H1 (cell line): ENCODE measurements at regions not wholly inside any gene's neighbourhood (a gene's known extent, or its start where the extent isn't known, plus 50 kb on each side); places are given as distances from the start of the nearest gene placed in this dataset.

ENCODE experiments used
- CTCF ChIA-PET: fragments of 300-600 bp; sonication (Branson Sonifier 250); formaldehyde crosslinking; loops from one replicate; lab custom pipeline; 2021; ENCODE audit not compliant: partially characterized antibody; lab: Charles Lee
- POLR2A ChIA-PET: fragments of 300-600 bp; sonication (Branson Sonifier 250); formaldehyde crosslinking; loops from one replicate; lab custom pipeline; 2021; ENCODE audit warnings: inconsistent platforms; ENCODE audit not compliant: partially characterized antibody; lab: Charles Lee
- DNase-seq, 2 experiments: peaks; one replicate each; pipeline versions ENCODE4 v3.0.0 to v3.0.0-alpha.2; 2010 to 2022; ENCODE audit warnings: low spot score in 2 of 2, low read depth in 1 of 2, mixed read lengths in 1 of 2
- FAIRE-seq: peaks from 2 replicates; lab custom pipeline; 2011; peaks lifted over from hg19 to GRCh38; lab: Jason Lieb, UNC
- H2AFZ ChIP-seq: 2 replicates; pipeline ENCODE4 v1.8.1; 2012; ENCODE audit warnings: low read length, inconsistent platforms
- H2AK5ac ChIP-seq: 2 replicates; pipeline ENCODE4 v1.6.1; 2013; ENCODE audit warnings: low read depth, low read length
- H2BK120ac ChIP-seq: replicated peaks from 2 replicates; pipeline ENCODE3; 2013; ENCODE audit warnings: low read depth, low read length, inconsistent platforms
- H2BK12ac ChIP-seq: 2 replicates; pipeline ENCODE4 v1.6.1; 2013; ENCODE audit warnings: low read depth, low read length
- H2BK15ac ChIP-seq: 2 replicates; pipeline ENCODE4 v1.6.1; 2013; ENCODE audit warnings: low read length
- H2BK20ac ChIP-seq: 2 replicates; pipeline ENCODE4 v1.6.1; 2013; ENCODE audit warnings: low read length
- H2BK5ac ChIP-seq: 2 replicates; pipeline ENCODE4 v1.6.1; 2013; ENCODE audit warnings: low read depth, low read length
- H3K14ac ChIP-seq: 2 replicates; pipeline ENCODE4 v1.6.1; 2013; ENCODE audit warnings: inconsistent platforms; ENCODE audit not compliant: insufficient read length
- H3K18ac ChIP-seq: 2 replicates; pipeline ENCODE4 v1.6.1; 2013; ENCODE audit warnings: low read length; ENCODE audit errors: extremely low read depth
- H3K23ac ChIP-seq: 2 replicates; pipeline ENCODE4 v1.6.1; 2013; ENCODE audit warnings: inconsistent platforms; ENCODE audit not compliant: insufficient read length
- H3K23me2 ChIP-seq: 2 replicates; pipeline ENCODE4 v1.6.1; 2013; ENCODE audit warnings: low read depth, low read length
- H3K27ac ChIP-seq: 2 replicates; pipeline ENCODE4 v1.6.1; 2011; ENCODE audit warnings: low read depth, low read length, inconsistent platforms
- H3K27me3 ChIP-seq, 4 experiments: replicated peaks in 1 of 4; 1 replicate in 1 of 4; 2 replicates in 3 of 4; pipeline versions ENCODE4 v1.6.1 to v1.8.1; 2011 to 2013; ENCODE audit warnings: low read length in 3 of 4, mild to moderate bottlenecking in 3 of 4, inconsistent platforms in 2 of 4, mixed read lengths in 2 of 4, moderate library complexity in 1 of 4; ENCODE audit not compliant: control insufficient read depth in 3 of 4, insufficient read depth in 3 of 4; ENCODE audit errors: extremely low read depth in 1 of 4
- H3K36me3 ChIP-seq, 4 experiments: 2 replicates each; pipeline versions ENCODE4 v1.6.1 to v1.8.1; 2011 to 2013; ENCODE audit warnings: mild to moderate bottlenecking in 4 of 4, low read length in 3 of 4, moderate library complexity in 2 of 4, control low read depth in 1 of 4, inconsistent platforms in 1 of 4; ENCODE audit not compliant: insufficient read depth in 4 of 4, control insufficient read depth in 2 of 4
- H3K4ac ChIP-seq: replicated peaks from 2 replicates; pipeline ENCODE3; 2013; ENCODE audit warnings: low read length, low read depth, mixed read lengths, inconsistent platforms; ENCODE audit not compliant: insufficient read length
- H3K4me1 ChIP-seq, 4 experiments: replicated peaks in 1 of 4; 1 replicate in 1 of 4; 2 replicates in 3 of 4; pipeline versions ENCODE4 v1.6.1 to v1.8.1; 2011 to 2013; ENCODE audit warnings: low read length in 3 of 4, inconsistent platforms in 2 of 4, mixed read lengths in 1 of 4; ENCODE audit not compliant: insufficient read depth in 4 of 4, control insufficient read depth in 3 of 4
- H3K4me2 ChIP-seq, 2 experiments: 2 replicates each; pipeline versions ENCODE4 v1.6.1 to v1.8.1; 2011 to 2013; ENCODE audit warnings: low read depth in 2 of 2, low read length in 2 of 2, control low read depth in 1 of 2, inconsistent platforms in 1 of 2, mild to moderate bottlenecking in 1 of 2; ENCODE audit not compliant: insufficient read depth in 1 of 2
- H3K4me3 ChIP-seq, 4 experiments: fragments of 200-600, 300-600 bp in 1 of 4; sonication (generic), shearing (Covaris generic), sonication (Bioruptor Twin) in 1 of 4; 2 replicates each; pipeline versions ENCODE4 v1.5.1 to v1.8.1; 2011 to 2016; ENCODE audit warnings: low read length in 4 of 4, low read depth in 3 of 4, control low read depth in 2 of 4, inconsistent platforms in 2 of 4, mild to moderate bottlenecking in 2 of 4, mixed read lengths in 1 of 4, moderate library complexity in 1 of 4; ENCODE audit not compliant: insufficient read depth in 2 of 4; ENCODE audit errors: extremely low read depth in 1 of 4
- H3K56ac ChIP-seq: replicated peaks from 2 replicates; pipeline ENCODE3; 2013; ENCODE audit warnings: low read depth, mild to moderate bottlenecking, mixed read lengths, low read length, inconsistent platforms; ENCODE audit not compliant: insufficient read length
- H3K79me1 ChIP-seq: 2 replicates; pipeline ENCODE4 v1.6.1; 2013; ENCODE audit warnings: low read depth, low read length, control low read depth
- H3K79me2 ChIP-seq, 2 experiments: 2 replicates each; pipeline versions ENCODE4 v1.6.1 to v1.8.1; 2012 to 2013; ENCODE audit warnings: low read length in 2 of 2, mild to moderate bottlenecking in 2 of 2, inconsistent platforms in 1 of 2; ENCODE audit not compliant: insufficient read depth in 2 of 2, control insufficient read depth in 1 of 2
- H3K9ac ChIP-seq, 4 experiments: replicated peaks in 1 of 4; 1 replicate in 1 of 4; 2 replicates in 3 of 4; pipeline versions ENCODE4 v1.6.1 to v1.8.1; 2011 to 2013; ENCODE audit warnings: low read depth in 3 of 4, low read length in 3 of 4, control low read depth in 2 of 4, mild to moderate bottlenecking in 2 of 4, moderate library complexity in 2 of 4, inconsistent platforms in 1 of 4; ENCODE audit errors: extremely low read depth in 1 of 4
- H3K9me3 ChIP-seq, 2 experiments: 2 replicates each; pipeline versions ENCODE4 v1.6.1 to v1.8.1; 2012 to 2013; ENCODE audit warnings: mild to moderate bottlenecking in 2 of 2, moderate library complexity in 2 of 2, control low read depth in 1 of 2, inconsistent platforms in 1 of 2, low read depth in 1 of 2, low read length in 1 of 2, mixed read lengths in 1 of 2; ENCODE audit not compliant: insufficient read depth in 2 of 2
- H4K20me1 ChIP-seq, 2 experiments: replicated peaks in 1 of 2; 2 replicates each; pipeline versions ENCODE3 to v1.8.1; 2011 to 2013; ENCODE audit warnings: inconsistent platforms in 2 of 2, low read length in 2 of 2, mild to moderate bottlenecking in 1 of 2; ENCODE audit not compliant: insufficient read depth in 2 of 2, control insufficient read depth in 1 of 2
- H4K5ac ChIP-seq: 2 replicates; pipeline ENCODE4 v1.6.1; 2013; ENCODE audit warnings: low read length, low read depth, mixed read lengths, inconsistent platforms; ENCODE audit not compliant: insufficient read length
- H4K8ac ChIP-seq: 2 replicates; pipeline ENCODE4 v1.8.0; 2013; ENCODE audit warnings: mild to moderate bottlenecking, moderate library complexity, low read length, inconsistent platforms; ENCODE audit not compliant: insufficient read depth; ENCODE audit errors: extremely low read depth
- H4K91ac ChIP-seq: replicated peaks from 2 replicates; pipeline ENCODE3; 2013; ENCODE audit warnings: low read length, mixed read lengths, inconsistent platforms; ENCODE audit not compliant: insufficient read length
- CTBP2 ChIP-seq: IDR thresholded peaks from 2 replicates; pipeline ENCODE4 v1.7.0; 2011; ENCODE audit warnings: borderline replicate concordance, mild to moderate bottlenecking, moderate library complexity, mixed read lengths, low read length; ENCODE audit not compliant: insufficient read depth, insufficient read length
- CTCF ChIP-seq, 3 experiments: IDR thresholded peaks; 1 replicate in 2 of 3; 2 replicates in 1 of 3; pipeline versions ENCODE4 v1.5.1 to v1.6.1; 2011; ENCODE audit warnings: low read length in 3 of 3, mild to moderate bottlenecking in 3 of 3, inconsistent platforms in 2 of 3, low read depth in 1 of 3, moderate library complexity in 1 of 3; ENCODE audit not compliant: insufficient read depth in 1 of 3; ENCODE audit errors: control extremely low read depth in 1 of 3
- RAD21 ChIP-seq, 2 experiments: IDR thresholded peaks in 1 of 2; conservative IDR thresholded peaks in 1 of 2; 2 replicates each; pipeline ENCODE4 v1.6.1; 2011; ENCODE audit warnings: low read depth in 2 of 2, low read length in 2 of 2, improper control_type of control experiment in 1 of 2, inconsistent platforms in 1 of 2, mild to moderate bottlenecking in 1 of 2, moderate library complexity in 1 of 2
- SP1 ChIP-seq: IDR thresholded peaks from 2 replicates; pipeline ENCODE4 v1.6.1; 2011; ENCODE audit warnings: low read depth, low read length
- SRF ChIP-seq: IDR thresholded peaks from 2 replicates; pipeline ENCODE4 v1.6.1; 2011; ENCODE audit warnings: mild to moderate bottlenecking, low read depth, low read length, moderate library complexity
- TBP ChIP-seq: IDR thresholded peaks from 2 replicates; pipeline ENCODE4 v1.6.1; 2011; ENCODE audit warnings: low read depth, low read length, improper control_type of control experiment
- WGBS, 2 experiments: shearing (Covaris generic) in 1 of 2; methylation state at CpG; one replicate each; pipeline versions ENCODE4 v1.1.6 to v1.1.7; 2013 to 2015; ENCODE audit warnings: low lambda C conversion rate in 2 of 2, mixed read lengths in 2 of 2, inconsistent platforms in 1 of 2, low coverage in 1 of 2, missing lambda C conversion rate in 1 of 2; ENCODE audit not compliant: insufficient replicate concordance in 2 of 2, insufficient coverage in 1 of 2, insufficient read length in 1 of 2; ENCODE audit errors: extremely low coverage in 1 of 2, missing lambda C conversion rate in 1 of 2; 5-methylcytosine and 5-hydroxymethylcytosine counted together

- Histone ChIP-seq H3K79me2 (no peaks in the 10 kb centered on the region), H3K4me1 (peaks cover 0 to 5% (median under 1%) of the 10 kb centered on the region in 4 experiments; a peak in 2 of 7 replicates), H3K18ac (no peak overlapping the region), H4K20me1 (no peaks in the 10 kb centered on the region), H3K4me3 (no peak overlapping the region), H3K56ac (no peak overlapping the region), H3K9me3 (no peaks in the 10 kb centered on the region), H2AK5ac (no peak overlapping the region), H4K8ac (no peak overlapping the region), H3K9ac (no peak overlapping the region), H3K36me3 (no peaks in the 10 kb centered on the region), H2BK120ac (no peak overlapping the region), H3K79me1 (no peaks in the 10 kb centered on the region), H4K91ac (no peak overlapping the region), H2BK20ac (no peak overlapping the region), H4K5ac (no peak overlapping the region), H2BK5ac (no peak overlapping the region), H2AFZ (no peak overlapping the region), H3K4me2 (no peak overlapping the region), H3K27ac (no peak overlapping the region), H3K14ac (no peak overlapping the region), H2BK12ac (no peak overlapping the region), H3K23ac (no peak overlapping the region), H3K23me2 (no peaks in the 10 kb centered on the region), H3K27me3 (no peaks in the 10 kb centered on the region), H2BK15ac (no peak overlapping the region), H3K4ac (no peak overlapping the region)
- ChIA-PET POLR2A (no interaction called here), CTCF (interaction anchor here (1.0 to 1.5 kb wide), 2 partner anchors 19 to 158 kb away, joined by 3 read pairs; no protein-coding TSS in a partner anchor)
- TF ChIP-seq SRF, result no peak
- TF ChIP-seq SP1, result no peak
- peak in 1 of 2 experiments; percentile 11; a peak in 1 of 4 replicates for TF ChIP-seq RAD21 (IDR thresholded peaks at IDR 0.05 in 1 of 2, conservative IDR thresholded peaks at IDR 0.05 in 1 of 2; ENCODE audit: low read depth in 2 of 2, low read length in 2 of 2)
- no peak for TF ChIP-seq CTBP2
- TF ChIP-seq CTCF (IDR thresholded peaks at IDR 0.05; ENCODE audit: control extremely low read depth in 1 of 3, insufficient read depth in 1 of 3, low read depth in 1 of 3, low read length in 3 of 3), result peak in 1 of 3 experiments; percentile 2; a peak in 1 of 4 replicates
- TF ChIP-seq TBP, result no peak
- FAIRE-seq (no peak), DNase-seq (no peak)
- 95% methylated on average over 4 of the region's 4 CpGs; no CpG with 5 or more reads in 1 of the 2 experiments for WGBS, 2 experiments
These were observed 102.2 kb upstream of the TARS1 start for GRCh38 chr5:33338336-33339110.
